ENCODE measurements at regions not wholly inside any gene's neighbourhood (a gene's known extent, or its start where the extent isn't known, plus 50 kb on each side); places are given as distances from the start of the nearest gene placed in this dataset.

- H3K27ac ChIP-seq (ENCODE audit: control insufficient read depth, insufficient read depth, low read length): no peak overlapping the region
- DNase-seq (ENCODE audit: low read depth, low spot score): no peak
- no peak overlapping the region for H2AFZ ChIP-seq (ENCODE audit: control insufficient read depth, low read length)
Measured at GRCh38 chr14:54301359-54301758, 95.4 kb upstream of the CDKN3 start.

GRCh38 chr14:54306806-54307205 is 90.0 kb upstream of the CDKN3 start:
- Histone ChIP-seq H3K79me2 (ENCODE audit: control insufficient read depth, insufficient read depth, low read length) (no peaks in the 10 kb centered on the region), H2AFZ (ENCODE audit: control insufficient read depth, low read length) (no peak overlapping the region), H3K4me3 (ENCODE audit: control insufficient read depth in 2 of 3, extremely low read depth in 1 of 3, insufficient read depth in 2 of 3, low read depth in 1 of 3, low read length in 3 of 3) (no peak overlapping the region), H3K4me2 (ENCODE audit: control insufficient read depth, extremely low read depth, insufficient read depth, low read depth, low read length) (no peak overlapping the region), H3K4me1 (ENCODE audit: control insufficient read depth, extremely low read depth, insufficient read depth, low read length) (peaks cover 15% of the 10 kb centered on the region), H3K36me3 (ENCODE audit: control insufficient read depth in 2 of 2, extremely low read depth in 1 of 2, insufficient read depth in 2 of 2, low read length in 2 of 2) (no peaks in the 10 kb centered on the region), H3K27ac (ENCODE audit: control insufficient read depth, insufficient read depth, low read length) (no peak overlapping the region), H3K9me3 (ENCODE audit: control insufficient read depth, low read depth, low read length) (no peaks in the 10 kb centered on the region), H3K9me1 (ENCODE audit: control insufficient read depth, extremely low read depth, insufficient read depth, low read length) (no peaks in the 10 kb centered on the region), H3K9ac (ENCODE audit: control insufficient read depth, extremely low read depth, insufficient read depth, low read length) (no peak overlapping the region), H4K20me1 (ENCODE audit: control insufficient read depth, extremely low read depth, insufficient read depth, low read length) (no peaks in the 10 kb centered on the region), H3K27me3 (ENCODE audit: control insufficient read depth, extremely low read depth, insufficient read depth, low read length) (no peaks in the 10 kb centered on the region)
- DNase-seq (ENCODE audit: low read depth, low spot score) (no peak), FAIRE-seq (no peak)
- no peak for TF ChIP-seq CTCF (optimal IDR thresholded peaks at IDR 0.05 in 1 of 3, IDR thresholded peaks at IDR 0.05 in 1 of 3, conservative IDR thresholded peaks at IDR 0.05 in 1 of 3; ENCODE audit: extremely low read depth in 1 of 3, insufficient read depth in 2 of 3, low read length in 3 of 3)
- no peak for TF ChIP-seq EZH2 (IDR thresholded peaks at IDR 0.05; ENCODE audit: low read length)
- dilution Hi-C loops (cut with MboI; ENCODE audit: extremely low pct_ligation_motif_present, low sequenced_read_pairs): no loop called here

More at GRCh38 chr14:54301359-54301758, 95.4 kb upstream of the CDKN3 start:
- H3K9me3 ChIP-seq (ENCODE audit: control insufficient read depth, low read depth, low read length): no peaks in the 10 kb centered on the region
- H3K79me2 ChIP-seq (ENCODE audit: control insufficient read depth, insufficient read depth, low read length): no peaks in the 10 kb centered on the region
- H3K27me3 ChIP-seq (ENCODE audit: control insufficient read depth, extremely low read depth, insufficient read depth, low read length): no peaks in the 10 kb centered on the region
- no peaks in the 10 kb centered on the region for H3K36me3 ChIP-seq (ENCODE audit: control insufficient read depth in 2 of 2, extremely low read depth in 1 of 2, insufficient read depth in 2 of 2, low read length in 2 of 2)
- dilution Hi-C loops (cut with MboI; ENCODE audit: extremely low pct_ligation_motif_present, low sequenced_read_pairs): no loop called here
- H3K4me2 ChIP-seq (ENCODE audit: control insufficient read depth, extremely low read depth, insufficient read depth, low read depth, low read length): no peak overlapping the region
- no peak overlapping the region for H3K9ac ChIP-seq (ENCODE audit: control insufficient read depth, extremely low read depth, insufficient read depth, low read length)
- H3K4me1 ChIP-seq (ENCODE audit: control insufficient read depth, extremely low read depth, insufficient read depth, low read length): no peaks in the 10 kb centered on the region
- H3K4me3 ChIP-seq (ENCODE audit: control insufficient read depth in 2 of 3, extremely low read depth in 1 of 3, insufficient read depth in 2 of 3, low read depth in 1 of 3, low read length in 3 of 3): no peak overlapping the region
- TF ChIP-seq EZH2 (IDR thresholded peaks at IDR 0.05; ENCODE audit: low read length): no peak
- no peak for TF ChIP-seq CTCF (optimal IDR thresholded peaks at IDR 0.05 in 1 of 3, IDR thresholded peaks at IDR 0.05 in 1 of 3, conservative IDR thresholded peaks at IDR 0.05 in 1 of 3; ENCODE audit: extremely low read depth in 1 of 3, insufficient read depth in 2 of 3, low read length in 3 of 3)
- no peaks in the 10 kb centered on the region for H3K9me1 ChIP-seq (ENCODE audit: control insufficient read depth, extremely low read depth, insufficient read depth, low read length)
- no peaks in the 10 kb centered on the region for H4K20me1 ChIP-seq (ENCODE audit: control insufficient read depth, extremely low read depth, insufficient read depth, low read length)
- FAIRE-seq: no peak
